ENCODE measurements at regions not wholly inside any gene's neighbourhood (a gene's known extent, or its start where the extent isn't known, plus 50 kb on each side); places are given as distances from the start of the nearest gene placed in this dataset.

DNA sequence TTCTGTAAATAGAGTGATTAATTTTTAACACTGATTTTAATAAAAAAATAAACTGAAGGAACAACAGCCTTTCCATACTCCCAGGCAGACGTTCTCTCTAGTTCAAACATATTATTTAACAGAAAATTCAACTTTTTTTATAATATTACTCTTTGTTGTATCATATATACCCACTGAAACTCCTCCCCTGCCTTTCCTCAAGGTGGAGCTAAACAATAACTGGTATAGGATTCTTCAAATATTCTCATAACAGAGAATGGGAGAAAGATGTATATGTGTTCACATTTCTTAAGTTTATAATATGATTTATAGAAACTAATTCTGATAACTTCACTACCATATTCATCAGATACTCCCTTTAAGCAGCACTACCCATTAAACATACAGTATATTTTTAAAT, 83.4 kb downstream of the CYLC2 start:
- TF ChIP-seq, protein P1, sequence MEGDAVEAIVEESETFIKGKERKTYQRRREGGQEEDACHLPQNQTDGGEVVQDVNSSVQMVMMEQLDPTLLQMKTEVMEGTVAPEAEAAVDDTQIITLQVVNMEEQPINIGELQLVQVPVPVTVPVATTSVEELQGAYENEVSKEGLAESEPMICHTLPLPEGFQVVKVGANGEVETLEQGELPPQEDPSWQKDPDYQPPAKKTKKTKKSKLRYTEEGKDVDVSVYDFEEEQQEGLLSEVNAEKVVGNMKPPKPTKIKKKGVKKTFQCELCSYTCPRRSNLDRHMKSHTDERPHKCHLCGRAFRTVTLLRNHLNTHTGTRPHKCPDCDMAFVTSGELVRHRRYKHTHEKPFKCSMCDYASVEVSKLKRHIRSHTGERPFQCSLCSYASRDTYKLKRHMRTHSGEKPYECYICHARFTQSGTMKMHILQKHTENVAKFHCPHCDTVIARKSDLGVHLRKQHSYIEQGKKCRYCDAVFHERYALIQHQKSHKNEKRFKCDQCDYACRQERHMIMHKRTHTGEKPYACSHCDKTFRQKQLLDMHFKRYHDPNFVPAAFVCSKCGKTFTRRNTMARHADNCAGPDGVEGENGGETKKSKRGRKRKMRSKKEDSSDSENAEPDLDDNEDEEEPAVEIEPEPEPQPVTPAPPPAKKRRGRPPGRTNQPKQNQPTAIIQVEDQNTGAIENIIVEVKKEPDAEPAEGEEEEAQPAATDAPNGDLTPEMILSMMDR (IDR thresholded peaks at IDR 0.05) = no peak
- no peak for TF ChIP-seq POLR2A (IDR thresholded peaks at IDR 0.05)
